LHCN-M2 (cell line): ENCODE measurements at regions not wholly inside any gene's neighbourhood (a gene's known extent, or its start where the extent isn't known, plus 50 kb on each side); places are given as distances from the start of the nearest gene placed in this dataset.

Experiments
- DNase-seq: peaks from one replicate; pipeline ENCODE4 v3.0.0-alpha.2; 2012; ENCODE audit warnings: low read depth

GRCh38 chr2:10183146-10183675 is 60.7 kb downstream of the RRM2 start:
- no peak for DNase-seq

DNA sequence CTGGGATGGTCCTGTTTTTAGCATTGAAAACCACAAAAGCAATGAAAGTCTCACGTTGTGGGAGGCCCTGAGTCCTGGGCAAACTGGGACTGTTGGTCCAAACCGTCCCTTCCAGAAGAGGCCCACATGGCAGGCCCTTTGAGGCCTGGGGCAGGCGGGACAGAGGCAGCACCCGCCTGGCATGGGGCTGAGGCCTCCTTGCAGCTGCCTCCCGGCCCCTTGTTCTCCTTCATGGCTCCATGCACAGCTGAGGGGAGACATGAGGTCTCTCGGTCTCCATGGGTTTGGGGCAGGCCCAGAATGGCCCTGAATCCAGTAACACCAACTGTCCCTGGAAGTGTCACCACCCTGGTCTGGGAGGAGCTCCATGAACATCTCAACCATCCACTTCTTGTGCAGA is 61.9 kb downstream of the RRM2 start:
- no peak for DNase-seq

- peak; percentile 68 for DNase-seq
Measured at GRCh38 chr2:10185046-10185445, 62.5 kb downstream of the RRM2 start.

DNA sequence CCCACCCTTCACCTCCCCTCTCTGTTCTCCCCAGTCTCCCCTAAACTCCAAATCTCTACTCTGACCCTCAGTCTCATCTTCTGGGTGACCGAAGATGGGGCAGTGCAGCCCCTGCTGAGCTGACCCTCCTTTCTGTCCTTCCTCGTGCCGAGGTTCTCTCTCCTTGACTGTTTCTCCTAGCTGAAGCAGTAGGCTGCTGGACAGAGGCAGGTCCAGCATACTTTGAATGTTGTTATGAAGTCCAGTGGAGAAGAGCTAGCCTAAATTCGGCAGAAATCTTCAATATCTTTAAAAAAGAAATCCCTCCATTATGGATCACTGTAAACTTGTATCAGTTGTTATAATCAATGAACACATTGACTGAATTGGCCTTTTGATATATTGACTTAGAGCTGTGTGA is 63.2 kb downstream of the RRM2 start:
- no peak for DNase-seq

- DNase-seq: no peak
Measured at GRCh38 chr2:10186868-10187535, 64.5 kb downstream of the RRM2 start.

GRCh38 chr2:10187661-10188060 is 65.1 kb downstream of the RRM2 start:
- DNase-seq: no peak

GRCh38 chr2:10188211-10188610 is 65.7 kb downstream of the RRM2 start:
- DNase-seq: peak; percentile 25

DNA sequence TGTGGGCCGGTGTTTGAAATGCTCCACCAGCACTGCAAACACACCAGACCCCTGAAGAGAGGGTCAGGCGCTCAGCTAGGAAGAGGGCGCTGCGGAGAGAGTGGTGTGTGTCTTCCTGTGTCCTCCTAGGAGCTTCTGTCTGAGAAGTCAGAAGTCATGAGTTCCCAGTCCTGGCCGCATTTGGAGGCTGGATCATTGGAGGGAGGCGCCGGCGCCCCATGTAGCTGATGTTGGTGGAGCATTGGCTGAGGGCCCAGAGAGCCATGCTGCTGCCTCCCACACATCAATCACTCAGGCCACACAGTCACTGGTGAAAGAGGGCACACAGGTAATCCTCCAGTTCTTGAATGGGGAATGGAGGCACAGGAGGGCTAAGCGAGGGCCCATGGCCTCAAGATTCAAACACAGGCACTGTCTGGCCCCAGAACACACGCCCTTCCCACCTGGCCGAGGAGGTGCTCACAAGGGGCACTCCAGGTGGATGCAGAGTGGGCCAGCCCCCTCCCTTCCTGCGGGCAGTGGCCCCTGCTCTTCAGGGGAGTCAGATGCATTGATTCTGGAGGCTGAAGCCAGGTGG is 66.3 kb downstream of the RRM2 start:
- no peak for DNase-seq

GRCh38 chr2:10190255-10190654 is 67.7 kb downstream of the RRM2 start:
- no peak for DNase-seq

GRCh38 chr2:10190737-10191532 is 68.4 kb downstream of the RRM2 start:
- DNase-seq: no peak

DNA sequence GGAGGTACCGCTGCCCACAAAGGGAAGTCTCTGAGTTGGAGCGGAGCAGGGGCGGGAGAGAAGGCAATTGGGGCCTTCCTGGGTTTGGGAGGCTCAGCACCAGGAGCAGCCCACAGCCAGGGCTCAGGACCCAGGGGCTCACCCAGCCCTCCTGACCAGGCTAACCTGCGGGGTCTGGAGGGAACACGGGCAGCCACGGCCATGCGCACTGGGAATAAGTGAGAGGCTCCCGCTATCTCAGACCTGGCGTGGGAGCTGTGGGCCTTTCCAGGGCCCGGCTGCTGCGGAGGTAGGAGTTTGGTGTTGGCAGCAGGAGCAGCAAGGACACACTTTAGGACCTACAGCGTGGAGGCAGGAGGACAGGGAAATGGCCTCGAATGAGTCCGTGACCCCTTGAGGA is 69.0 kb downstream of the RRM2 start:
- no peak for DNase-seq

DNA sequence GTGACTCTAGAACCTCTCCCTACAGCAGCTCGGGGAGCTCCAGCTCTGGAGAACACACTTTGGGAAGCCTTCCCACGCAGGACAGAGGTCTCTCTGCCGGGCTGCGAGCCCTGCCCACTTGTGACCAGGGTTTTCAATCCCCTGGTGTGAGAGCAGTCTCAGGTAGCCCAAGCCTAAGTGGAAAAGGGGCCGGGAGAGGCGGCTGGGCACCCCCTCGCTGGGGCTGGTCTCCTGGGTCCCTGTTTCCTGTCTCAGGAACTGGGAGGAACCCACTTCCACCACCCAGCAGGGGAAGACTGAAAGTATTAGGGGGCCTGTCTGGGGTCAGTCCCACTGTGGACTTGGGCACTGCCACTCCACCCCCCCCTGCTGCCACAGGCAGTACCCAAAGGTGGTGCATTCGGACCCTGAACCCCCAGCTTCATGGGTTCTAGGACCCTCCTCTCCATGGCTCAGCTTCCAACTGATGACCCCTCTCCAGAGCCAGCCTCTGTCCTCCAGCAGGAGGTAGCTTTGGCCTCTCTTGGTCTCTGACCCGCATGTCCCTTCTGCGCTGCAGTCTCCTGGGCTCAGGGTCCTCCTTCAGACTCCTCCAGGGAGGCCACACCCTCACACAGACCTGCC is 70.0 kb downstream of the RRM2 start:
- no peak for DNase-seq

- DNase-seq: no peak
Measured at GRCh38 chr2:10193276-10193795, 70.8 kb downstream of the RRM2 start.

- no peak for DNase-seq
Measured at GRCh38 chr2:10193851-10194820, 71.6 kb downstream of the RRM2 start.

- DNase-seq: no peak
Measured at GRCh38 chr2:10195278-10196109, 73.0 kb downstream of the RRM2 start.

DNA sequence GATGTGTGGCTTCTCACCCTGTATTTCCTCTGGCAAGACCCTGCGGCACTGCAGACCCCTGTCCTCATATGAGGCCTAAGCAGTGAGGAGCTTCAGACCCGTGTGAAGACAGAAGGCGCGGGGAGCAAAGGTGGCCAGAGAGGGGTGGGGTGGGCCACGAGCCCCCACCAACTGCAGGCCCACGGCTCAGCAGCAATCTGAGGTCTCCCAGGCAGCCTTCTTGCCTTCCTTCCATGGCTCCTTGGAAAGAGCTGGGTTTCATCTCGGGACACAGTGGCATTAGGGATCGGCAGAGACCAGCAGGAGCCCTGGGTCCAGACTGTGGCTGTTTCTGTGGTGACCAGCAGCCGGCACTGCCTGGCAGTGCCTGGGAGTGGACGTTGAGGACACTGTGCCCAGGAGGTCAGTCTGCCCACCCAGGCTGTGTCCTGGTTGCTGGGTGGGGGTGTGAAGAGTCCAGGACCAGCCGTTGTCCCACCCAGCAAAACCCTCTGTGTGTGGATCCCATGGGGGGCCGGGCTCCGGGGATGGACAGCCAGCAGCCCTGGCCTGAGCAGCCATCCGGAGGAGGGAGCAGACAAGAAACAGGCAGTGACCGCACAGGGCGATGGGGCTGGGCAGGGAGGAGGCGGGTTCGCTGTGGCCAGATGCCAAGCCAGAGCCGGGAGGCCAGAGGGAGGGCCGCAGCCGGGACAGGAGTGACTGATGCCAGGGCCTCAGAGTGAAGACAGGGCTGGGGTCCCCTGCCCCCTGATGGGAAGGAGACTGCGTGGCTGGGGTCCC is 73.8 kb downstream of the RRM2 start:
- DNase-seq: no peak

DNA sequence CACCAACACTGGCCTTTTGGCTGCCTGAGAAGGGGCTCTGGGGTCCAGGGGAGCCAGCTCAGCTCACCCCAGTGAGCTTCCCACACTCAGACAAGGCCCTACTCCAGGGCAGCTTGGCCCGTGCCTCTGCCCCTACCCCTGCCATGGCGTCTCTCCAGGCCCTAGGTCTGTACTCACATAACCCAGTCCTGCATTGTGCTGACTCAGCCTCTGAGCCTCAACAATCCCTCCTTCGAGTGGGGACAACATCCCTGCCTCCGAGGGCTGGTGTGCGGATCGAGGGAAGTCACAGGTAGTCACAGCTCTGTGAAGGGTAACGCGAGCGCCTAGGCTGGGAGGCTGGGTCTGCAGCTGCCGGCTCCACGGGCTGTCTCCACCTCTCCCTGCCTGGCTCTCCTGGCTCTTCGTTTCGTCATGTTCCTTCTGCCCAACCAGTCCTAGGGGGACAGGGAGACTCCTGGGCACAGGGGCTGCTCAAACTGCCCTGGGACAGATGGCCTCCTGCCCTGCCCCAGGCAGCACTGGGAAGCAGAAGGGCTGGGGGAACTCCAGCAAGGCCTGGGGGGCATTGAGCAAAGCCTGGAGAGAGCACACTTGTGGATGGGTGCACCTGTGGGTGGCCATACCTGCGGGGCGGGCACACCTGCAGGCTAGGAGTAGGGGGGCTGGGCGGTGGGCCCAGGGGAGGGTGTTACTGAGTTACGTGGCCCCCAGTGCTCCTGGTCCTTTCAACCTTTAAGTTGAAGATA is 74.6 kb downstream of the RRM2 start:
- DNase-seq: no peak

- DNase-seq: no peak
Measured at GRCh38 chr2:10197697-10198076, 75.1 kb downstream of the RRM2 start.
